GM19395 (cell line): ENCODE measurements at regions not wholly inside any gene's neighbourhood (a gene's known extent, or its start where the extent isn't known, plus 50 kb on each side); places are given as distances from the start of the nearest gene placed in this dataset.
"Not testable (repeated sequence)": the region's sequence is repeated elsewhere in the genome, so short reads cannot be mapped to it uniquely, and the experiment has no call there.

Source experiments
- ATAC-seq: cut with Tn5 transposase; IDR thresholded peaks from one replicate; pipeline ENCODE4 v1.9.1; 2021; ENCODE audit warnings: mild to moderate bottlenecking, moderate library complexity; ENCODE audit not compliant: unreplicated experiment

DNA sequence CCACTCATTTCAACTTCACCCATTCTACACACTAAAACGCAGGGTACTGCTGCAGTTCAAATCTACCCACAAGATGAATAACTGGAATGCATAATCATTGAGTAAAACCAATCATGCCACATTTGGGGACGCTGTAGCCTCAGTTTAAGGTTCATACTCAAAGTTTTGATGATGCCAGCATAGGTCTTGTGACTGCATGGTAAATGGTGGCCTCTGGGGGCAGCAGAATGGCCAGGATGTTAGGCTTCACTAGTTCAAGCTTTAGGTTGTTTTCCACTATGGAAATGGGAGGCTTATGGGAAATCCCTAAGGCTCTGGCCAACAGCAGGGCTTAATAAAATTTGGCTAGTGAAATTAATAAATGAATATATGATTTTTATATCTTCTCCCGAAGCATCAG lies 104.3 kb upstream of the TSC22D2 start:
- no peak for ATAC-seq

DNA sequence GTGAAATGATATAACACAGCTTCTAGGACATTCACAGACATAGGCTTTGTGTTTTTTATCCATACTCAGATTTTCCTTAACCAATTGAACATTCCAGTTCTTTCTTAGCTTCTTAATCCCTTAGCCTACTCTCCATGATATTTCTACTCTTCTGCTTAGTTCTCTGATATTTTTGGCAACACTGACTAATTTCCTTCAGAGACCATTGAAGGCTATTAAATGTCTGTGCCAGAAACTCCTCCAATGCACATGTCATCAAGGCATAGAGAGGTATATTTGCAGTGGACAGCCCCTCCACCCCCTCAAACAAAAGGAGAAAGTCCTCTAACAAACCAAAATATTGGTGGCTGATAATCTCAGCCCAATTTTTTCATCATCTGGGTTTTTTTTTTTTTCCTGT lies 105.9 kb upstream of the TSC22D2 start:
- no peak for ATAC-seq

GRCh38 chr3:150300852-150301517 lies 107.1 kb upstream of the TSC22D2 start:
- no peak for ATAC-seq

DNA sequence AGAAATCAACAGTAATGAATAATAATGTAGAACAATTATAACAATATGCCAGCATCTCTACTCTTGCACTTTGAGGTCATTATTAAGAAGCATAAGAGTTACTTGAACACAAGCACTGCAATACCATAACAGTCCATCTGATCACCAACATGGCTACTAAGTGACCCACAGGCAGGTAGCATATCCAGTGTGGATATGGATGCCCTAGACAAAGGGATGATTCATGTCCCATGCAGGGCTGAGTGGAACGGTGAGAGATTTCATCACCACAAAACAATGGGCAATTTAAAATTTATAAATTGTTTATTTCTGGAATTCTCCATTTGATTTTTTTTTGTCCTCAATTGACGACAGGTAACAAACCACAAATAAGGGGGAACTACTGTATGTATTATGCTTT lies 107.7 kb upstream of the TSC22D2 start:
- no peak for ATAC-seq

GRCh38 chr3:150299201-150299600 lies 108.9 kb upstream of the TSC22D2 start:
- no peak for ATAC-seq

DNA sequence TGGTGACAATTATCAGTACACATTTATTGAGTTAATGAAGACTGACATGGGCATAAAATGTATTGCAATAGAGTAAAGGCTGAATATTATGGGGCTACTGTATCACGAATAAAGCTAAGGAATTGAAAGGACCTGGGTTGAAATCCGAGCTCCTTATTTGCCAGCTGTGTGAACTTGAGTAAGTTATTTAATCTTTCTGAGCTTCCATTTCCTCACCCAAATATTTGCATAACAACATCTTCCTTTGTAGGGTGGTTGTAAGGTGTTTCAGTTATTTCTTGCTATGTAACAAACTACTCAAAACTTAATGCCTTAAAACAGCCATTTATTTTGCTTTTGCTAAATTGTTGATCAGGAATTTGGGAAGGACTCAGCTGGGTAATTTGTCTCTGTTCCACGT lies 111.1 kb upstream of the TSC22D2 start:
- no peak for ATAC-seq

- no peak for ATAC-seq
Measured at GRCh38 chr3:150296123-150296735, 111.9 kb upstream of the TSC22D2 start.

- no peak for ATAC-seq
Measured at GRCh38 chr3:150293401-150294001, 114.6 kb upstream of the TSC22D2 start.

DNA sequence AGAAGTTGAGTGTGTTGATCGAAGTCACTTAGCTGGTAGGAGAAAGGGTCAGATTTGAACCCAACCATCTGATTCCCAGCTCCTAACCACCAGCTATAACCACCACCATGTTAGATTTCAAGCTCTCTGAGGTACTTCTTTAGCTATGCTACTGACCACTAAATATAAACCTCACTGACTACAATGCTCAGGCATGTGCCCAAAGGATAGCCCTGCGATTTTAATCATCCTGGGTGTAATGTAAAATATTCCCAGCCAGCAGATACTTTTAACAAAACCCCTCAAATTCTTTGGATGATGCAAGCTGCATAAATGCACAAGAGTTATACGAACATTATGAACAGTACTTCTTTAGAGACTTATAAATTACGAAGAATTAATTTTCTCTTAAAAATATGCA lies 115.2 kb upstream of the TSC22D2 start:
- ATAC-seq: no peak

DNA sequence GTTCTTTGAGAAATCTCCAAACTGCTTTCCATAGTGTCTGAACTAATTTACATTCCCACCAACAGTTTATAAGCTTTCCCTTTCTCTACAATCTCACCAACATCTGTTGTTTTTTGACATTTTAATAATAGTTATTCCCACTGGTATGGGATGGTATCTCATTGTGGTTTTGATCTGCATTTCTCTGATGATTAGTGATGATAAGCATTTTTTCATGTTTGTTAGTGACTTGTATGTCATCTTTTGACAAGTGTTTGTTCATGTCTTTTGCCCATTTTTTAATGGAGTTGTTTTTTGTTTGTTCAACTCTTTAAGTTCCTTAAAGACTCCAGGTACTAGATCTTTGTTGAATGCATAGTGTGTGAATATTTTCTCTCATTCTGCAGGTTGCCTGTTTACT lies 116.6 kb upstream of the TSC22D2 start:
- ATAC-seq: no peak

- ATAC-seq: peak; percentile 57
Measured at GRCh38 chr3:150286390-150287147, 121.5 kb upstream of the TSC22D2 start.

GRCh38 chr3:150285601-150286000 lies 122.5 kb upstream of the TSC22D2 start:
- no peak for ATAC-seq

DNA sequence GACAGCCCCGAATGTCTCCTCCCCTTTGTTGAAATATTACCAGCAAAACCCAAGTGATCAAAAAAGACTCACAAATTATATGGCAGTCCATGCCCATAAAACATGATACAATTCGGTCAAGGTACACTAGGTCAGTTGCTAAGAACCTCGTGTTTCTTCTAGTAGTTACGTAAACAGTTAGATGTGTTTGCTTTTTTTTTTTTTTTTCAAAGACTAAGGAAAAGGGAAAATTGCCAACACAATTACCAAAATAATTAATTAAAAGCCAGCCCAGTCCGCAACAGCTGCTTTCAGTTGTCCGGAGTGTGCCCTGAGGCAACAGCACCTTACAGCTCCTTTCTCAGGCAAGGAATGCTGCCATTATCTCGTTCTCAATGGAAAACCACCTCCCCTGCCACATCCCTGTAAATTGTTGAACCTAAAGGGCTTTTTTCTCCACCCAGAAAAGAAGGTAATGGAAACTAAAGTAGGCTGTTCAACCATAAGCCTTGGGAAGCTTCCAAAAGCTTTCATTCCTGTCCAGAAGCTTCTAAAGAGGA lies 129.2 kb upstream of the TSC22D2 start:
- ATAC-seq: no peak

DNA sequence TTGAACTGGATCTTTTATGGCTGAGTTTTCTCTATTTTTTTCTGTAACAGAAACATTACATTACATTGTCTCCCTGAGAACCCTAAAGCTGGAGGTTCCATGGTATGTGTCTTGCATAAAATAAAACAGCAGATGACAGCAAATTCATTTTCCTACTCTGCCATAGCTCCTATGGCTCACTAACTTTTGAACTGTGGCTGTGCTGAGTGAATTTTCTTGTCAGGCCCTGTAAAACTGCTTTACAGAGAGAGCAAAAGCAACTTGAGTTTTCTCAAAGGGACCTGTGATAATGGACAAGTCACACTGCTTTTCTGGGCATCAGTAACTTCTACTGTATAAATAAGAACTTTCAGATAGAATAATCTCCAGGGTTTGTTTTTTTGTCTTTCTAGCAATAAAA lies 129.9 kb upstream of the TSC22D2 start:
- no peak for ATAC-seq

GRCh38 chr3:150277444-150277843 lies 130.7 kb upstream of the TSC22D2 start:
- no peak for ATAC-seq

DNA sequence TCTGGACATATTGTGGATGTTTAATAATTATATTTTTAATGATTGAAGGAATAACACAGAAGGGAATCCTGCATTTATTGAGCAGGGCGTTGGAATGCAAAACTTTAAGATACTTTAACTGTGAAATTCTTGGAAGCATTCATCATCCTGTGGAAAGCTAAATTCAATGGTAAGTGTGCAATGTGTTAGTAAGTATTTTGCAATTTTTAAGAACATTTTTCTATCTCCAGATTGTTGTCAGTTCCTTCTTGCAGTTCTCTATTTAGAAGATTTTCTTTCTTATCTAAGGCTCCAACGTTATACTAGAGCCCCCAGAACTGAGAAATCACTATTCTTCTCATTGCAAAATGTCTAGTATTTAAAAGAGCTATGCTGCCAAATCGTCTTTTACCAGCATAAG lies 132.2 kb upstream of the TSC22D2 start:
- no peak for ATAC-seq

DNA sequence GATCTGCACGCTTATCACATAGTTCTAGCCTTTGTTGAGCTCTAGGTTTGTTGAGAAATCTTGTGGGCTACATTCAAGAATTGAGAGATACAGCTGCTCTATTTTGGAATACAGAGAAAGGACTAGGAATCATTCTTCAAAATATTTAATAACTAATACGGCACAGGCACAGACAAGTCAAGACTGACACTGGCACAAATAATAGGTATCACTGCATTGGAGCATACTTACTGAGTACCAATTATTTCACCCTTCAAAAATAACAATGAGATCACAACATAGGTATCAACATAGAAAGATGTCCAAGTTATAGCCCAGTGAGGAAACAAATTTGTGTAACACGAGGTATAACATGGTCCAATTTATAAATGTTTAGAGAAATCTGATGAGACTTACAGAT lies 133.7 kb upstream of the TSC22D2 start:
- no peak for ATAC-seq

DNA sequence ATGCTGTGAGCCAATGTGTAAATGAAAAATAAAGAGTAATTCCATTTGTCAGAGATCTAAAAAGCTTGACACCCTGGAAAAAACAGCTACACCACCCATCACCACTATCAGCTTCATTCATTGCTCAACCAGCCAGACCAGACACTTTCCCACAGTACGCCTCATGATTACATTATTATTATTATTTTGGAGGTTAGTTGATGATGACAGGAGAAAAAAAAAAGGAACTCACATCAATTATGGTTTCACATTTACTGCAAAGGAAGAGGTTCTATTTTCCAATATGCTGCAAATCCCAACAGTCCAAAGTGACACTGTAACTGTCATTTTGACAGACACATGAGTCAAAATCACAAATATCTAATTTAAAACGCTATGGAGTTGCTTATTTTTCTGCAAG lies 134.7 kb upstream of the TSC22D2 start:
- no peak for ATAC-seq

DNA sequence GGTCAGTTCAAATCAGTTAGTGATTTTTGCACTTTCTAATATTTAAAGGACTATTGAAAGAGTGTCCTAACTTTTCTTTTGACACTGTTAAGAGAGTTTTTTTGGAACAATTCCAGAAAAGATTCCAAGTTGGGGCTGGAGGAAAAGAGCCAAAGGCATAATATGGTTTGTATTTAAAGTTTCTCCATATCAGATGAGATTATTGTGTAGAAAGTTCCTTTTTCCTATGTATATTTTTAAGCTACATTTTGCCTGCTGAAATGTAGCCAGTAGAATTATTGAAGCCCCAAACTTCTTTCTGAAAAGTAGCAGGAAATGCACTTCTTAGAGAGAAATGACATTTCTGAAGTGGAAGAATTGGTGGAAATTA lies 136.5 kb upstream of the TSC22D2 start:
- ATAC-seq: no peak

DNA sequence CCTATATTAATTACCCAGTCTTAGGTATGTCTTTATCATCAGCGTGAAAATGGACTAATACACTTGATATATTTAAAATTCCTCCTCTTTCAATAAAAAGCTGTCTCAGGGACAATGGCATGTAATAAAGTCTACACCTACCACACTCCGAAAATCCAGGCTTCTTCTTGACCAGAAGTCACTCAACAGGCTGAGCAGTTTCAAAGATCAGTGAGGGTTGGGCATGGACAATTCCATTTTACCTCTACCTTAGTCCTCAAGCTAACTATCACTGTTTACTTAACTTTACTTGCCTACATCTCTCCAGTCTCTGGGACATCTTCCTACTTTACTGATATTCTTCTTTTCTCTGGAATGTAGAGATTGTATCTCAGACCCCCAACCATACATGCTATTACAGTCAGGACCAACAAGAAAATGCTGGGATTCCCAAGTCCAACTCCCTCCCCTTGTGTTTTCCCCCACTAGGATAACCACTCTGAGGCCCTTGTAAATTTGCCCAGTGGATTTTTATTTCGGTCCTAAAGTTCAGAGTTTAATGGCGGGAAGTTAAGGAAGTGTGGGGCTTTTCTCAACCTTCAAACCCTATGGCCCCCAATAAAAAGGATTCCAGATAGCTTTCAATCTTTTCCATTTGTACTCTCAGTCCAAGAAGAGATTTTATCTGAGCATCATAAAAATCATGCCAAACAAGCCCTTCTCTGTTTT lies 137.1 kb upstream of the TSC22D2 start:
- ATAC-seq: no peak

- not testable (repeated sequence) for ATAC-seq
Measured at GRCh38 chr3:150270444-150270843, 137.7 kb upstream of the TSC22D2 start.
